ENCODE measurements at regions not wholly inside any gene's neighbourhood (a gene's known extent, or its start where the extent isn't known, plus 50 kb on each side); places are given as distances from the start of the nearest gene placed in this dataset.

DNA sequence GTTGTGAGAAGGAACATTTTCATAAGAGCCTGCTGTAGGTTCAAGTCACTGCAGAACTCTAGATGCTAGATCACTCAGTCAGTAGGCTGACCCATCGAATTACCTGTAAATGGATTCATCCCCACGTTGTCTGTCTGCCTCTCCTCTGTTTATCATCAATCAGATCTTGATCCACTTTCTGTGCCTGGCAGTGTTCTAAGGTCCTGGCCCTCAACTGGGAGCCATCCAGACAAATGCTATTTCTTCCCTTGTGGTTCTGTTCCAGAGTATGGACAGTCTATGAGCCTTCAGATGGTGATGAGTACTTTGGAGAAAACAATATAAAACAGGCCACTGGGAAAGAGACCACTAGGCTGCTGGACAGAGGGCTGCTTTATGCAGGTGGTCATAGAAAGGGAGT lies 699.4 kb upstream of the TMEM132C start:
- no peak overlapping the region for H3K4me3 ChIP-seq
- H3K9ac ChIP-seq, result no peak overlapping the region
- no peaks in the 10 kb centered on the region for H3K36me3 ChIP-seq
- TF ChIP-seq Cebpa-rat (IDR thresholded peaks at IDR 0.05), result no peak
- H3K27ac ChIP-seq, result no peak overlapping the region
- peaks cover 12% of the 10 kb centered on the region; the same call in 1 of the 2 replicates for H3K9me3 ChIP-seq
- no peaks in the 10 kb centered on the region for H4K20me1 ChIP-seq
- H3K27me3 ChIP-seq, result no peaks in the 10 kb centered on the region
- no peaks in the 10 kb centered on the region for H3K4me1 ChIP-seq
- no peak overlapping the region for H3K4me2 ChIP-seq

DNA sequence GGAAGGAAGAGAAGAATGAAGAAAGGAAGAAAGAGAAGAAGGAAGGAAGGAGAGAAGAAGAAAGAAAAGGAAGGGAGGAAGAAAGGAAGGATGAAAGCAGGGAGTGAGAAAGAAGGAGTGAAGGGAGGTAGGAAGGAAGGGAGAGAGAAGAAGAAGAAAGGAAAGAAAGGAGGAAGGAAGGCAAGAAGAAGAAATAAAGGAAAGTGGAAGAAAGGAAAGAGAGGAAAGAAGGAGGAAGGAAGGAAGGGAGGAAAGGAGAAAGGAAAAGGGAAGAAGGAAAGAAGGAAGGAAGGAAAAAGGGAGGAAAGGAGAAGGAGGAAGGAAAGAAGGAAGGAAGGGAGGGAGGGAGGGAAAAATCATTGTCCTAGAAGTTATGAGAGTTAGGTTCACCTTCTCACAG lies 696.6 kb upstream of the TMEM132C start:
- Histone ChIP-seq H3K27ac (no peak overlapping the region), H3K4me1 (no peaks in the 10 kb centered on the region), H3K4me2 (no peak overlapping the region), H3K27me3 (no peaks in the 10 kb centered on the region), H3K9ac (no peak overlapping the region), H3K36me3 (no peaks in the 10 kb centered on the region), H3K4me3 (no peak overlapping the region), H4K20me1 (no peaks in the 10 kb centered on the region), H3K9me3 (0 out of 2 replicates have a peak, but pooled peaks cover 3% of the 10 kb centered on the region)
- TF ChIP-seq Cebpa-rat (IDR thresholded peaks at IDR 0.05), result no peak

GRCh38 chr12:127570793-127571360 lies 696.1 kb upstream of the TMEM132C start:
- H3K4me1 ChIP-seq, result no peaks in the 10 kb centered on the region
- no peak overlapping the region for H3K27ac ChIP-seq
- no peaks in the 10 kb centered on the region for H3K36me3 ChIP-seq
- no peak for TF ChIP-seq Cebpa-rat (IDR thresholded peaks at IDR 0.05)
- no peaks in the 10 kb centered on the region for H4K20me1 ChIP-seq
- H3K9ac ChIP-seq, result no peak overlapping the region
- no peaks in the 10 kb centered on the region for H3K27me3 ChIP-seq
- no peaks in the 10 kb centered on the region for H3K9me3 ChIP-seq
- H3K4me2 ChIP-seq, result no peak overlapping the region
- H3K4me3 ChIP-seq, result no peak overlapping the region

- H3K27ac ChIP-seq, result no peak overlapping the region
- H3K4me1 ChIP-seq, result no peaks in the 10 kb centered on the region
- no peak overlapping the region for H3K4me2 ChIP-seq
- H3K9ac ChIP-seq, result no peak overlapping the region
- H3K9me3 ChIP-seq, result no peaks in the 10 kb centered on the region
- TF ChIP-seq Cebpa-rat (IDR thresholded peaks at IDR 0.05), result no peak
- no peaks in the 10 kb centered on the region for H3K36me3 ChIP-seq
- no peaks in the 10 kb centered on the region for H4K20me1 ChIP-seq
- H3K4me3 ChIP-seq, result no peak overlapping the region
- no peaks in the 10 kb centered on the region for H3K27me3 ChIP-seq
Measured at GRCh38 chr12:127571578-127571977, 695.4 kb upstream of the TMEM132C start.

- no peak overlapping the region for H3K4me3 ChIP-seq
- H3K9me3 ChIP-seq, result no peaks in the 10 kb centered on the region
- no peaks in the 10 kb centered on the region for H3K36me3 ChIP-seq
- H3K27ac ChIP-seq, result no peak overlapping the region
- TF ChIP-seq Cebpa-rat (IDR thresholded peaks at IDR 0.05), result no peak
- H3K4me1 ChIP-seq, result no peaks in the 10 kb centered on the region
- H3K27me3 ChIP-seq, result no peaks in the 10 kb centered on the region
- H3K4me2 ChIP-seq, result no peak overlapping the region
- no peaks in the 10 kb centered on the region for H4K20me1 ChIP-seq
- H3K9ac ChIP-seq, result no peak overlapping the region
Measured at GRCh38 chr12:127579446-127579845, 687.5 kb upstream of the TMEM132C start.

DNA sequence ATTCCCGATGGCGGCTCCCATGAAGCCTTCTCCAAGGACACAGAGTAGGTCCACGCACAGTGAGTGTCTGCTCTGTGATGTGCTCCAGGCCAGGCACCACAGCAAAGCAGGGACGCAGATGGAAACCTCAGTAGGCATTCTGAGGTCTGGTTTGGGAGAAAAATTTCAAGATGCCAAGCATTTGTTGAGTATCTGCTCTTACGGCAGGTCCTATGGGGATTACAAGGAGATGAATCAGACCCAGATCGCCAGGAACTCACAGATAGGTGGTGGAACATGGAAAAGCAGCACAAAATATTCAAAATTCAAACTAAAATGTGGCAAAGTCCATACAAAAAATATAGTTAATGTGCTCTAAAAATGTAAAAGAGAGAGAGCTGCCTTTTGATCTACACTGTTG lies 684.9 kb upstream of the TMEM132C start:
- Histone ChIP-seq H3K36me3 (no peaks in the 10 kb centered on the region), H3K4me3 (no peak overlapping the region), H3K9me3 (no peaks in the 10 kb centered on the region; the same call in 1 of the 2 replicates), H3K4me1 (no peaks in the 10 kb centered on the region), H3K4me2 (no peak overlapping the region), H4K20me1 (no peaks in the 10 kb centered on the region), H3K9ac (no peak overlapping the region), H3K27me3 (no peaks in the 10 kb centered on the region), H3K27ac (no peak overlapping the region)
- TF ChIP-seq Cebpa-rat (IDR thresholded peaks at IDR 0.05), result no peak

DNA sequence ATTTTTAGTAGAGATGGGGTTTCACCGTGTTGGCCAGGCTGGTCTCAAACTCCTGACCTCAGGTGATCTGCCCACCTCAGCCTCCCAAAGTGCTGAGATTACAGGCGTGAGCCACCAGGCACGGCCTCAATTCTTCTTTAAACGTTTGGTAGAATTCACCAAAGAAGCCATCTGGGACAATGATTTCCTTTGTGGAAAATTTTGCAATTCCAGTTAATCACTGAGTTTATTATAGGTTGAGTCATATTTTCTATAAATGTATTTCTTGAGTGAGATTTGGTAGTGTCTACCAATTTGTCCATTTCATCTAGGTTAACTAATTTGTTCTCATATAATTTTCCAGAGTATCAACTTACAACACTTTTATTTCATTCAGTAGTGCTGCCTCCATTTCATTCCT lies 683.9 kb upstream of the TMEM132C start:
- no peak for TF ChIP-seq Cebpa-rat (IDR thresholded peaks at IDR 0.05)
- no peaks in the 10 kb centered on the region for H3K36me3 ChIP-seq
- no peaks in the 10 kb centered on the region for H3K4me1 ChIP-seq
- no peaks in the 10 kb centered on the region for H4K20me1 ChIP-seq
- H3K27me3 ChIP-seq, result no peaks in the 10 kb centered on the region
- H3K9ac ChIP-seq, result no peak overlapping the region
- no peak overlapping the region for H3K27ac ChIP-seq
- no peak overlapping the region for H3K4me3 ChIP-seq
- H3K4me2 ChIP-seq, result no peak overlapping the region
- H3K9me3 ChIP-seq, result no peaks in the 10 kb centered on the region; the same call in 1 of the 2 replicates

DNA sequence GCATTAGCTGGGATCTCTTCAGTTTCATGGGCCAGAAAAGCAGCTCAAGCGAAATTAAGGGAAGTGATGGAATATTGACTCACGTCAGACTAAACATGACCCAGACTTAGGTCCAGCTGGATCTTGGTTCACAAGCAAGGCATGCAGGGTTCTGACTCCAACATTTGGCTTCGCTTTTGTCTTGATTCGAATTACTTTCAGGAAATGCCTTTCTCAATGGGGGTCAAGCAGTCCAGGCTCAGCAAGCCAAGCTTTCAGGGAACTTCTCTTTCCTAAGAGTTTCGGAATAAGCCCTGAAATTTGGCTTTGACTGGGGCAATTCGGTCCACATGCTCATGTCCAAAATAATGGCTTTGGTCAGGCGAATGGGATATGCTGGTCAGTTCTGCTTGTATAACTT lies 678.7 kb upstream of the TMEM132C start:
- Histone ChIP-seq H3K4me2 (no peak overlapping the region), H3K27me3 (no peaks in the 10 kb centered on the region), H3K9ac (no peak overlapping the region), H3K4me3 (no peak overlapping the region), H3K36me3 (no peaks in the 10 kb centered on the region), H3K27ac (no peak overlapping the region), H3K4me1 (no peaks in the 10 kb centered on the region), H3K9me3 (no peaks in the 10 kb centered on the region; the same call in 1 of the 2 replicates), H4K20me1 (no peaks in the 10 kb centered on the region)
- no peak for TF ChIP-seq Cebpa-rat (IDR thresholded peaks at IDR 0.05)

- H3K4me3 ChIP-seq, result no peak overlapping the region
- no peaks in the 10 kb centered on the region for H4K20me1 ChIP-seq
- no peaks in the 10 kb centered on the region for H3K4me1 ChIP-seq
- TF ChIP-seq Cebpa-rat (IDR thresholded peaks at IDR 0.05), result no peak
- no peaks in the 10 kb centered on the region; the same call in 1 of the 2 replicates for H3K9me3 ChIP-seq
- no peak overlapping the region for H3K4me2 ChIP-seq
- H3K27me3 ChIP-seq, result no peaks in the 10 kb centered on the region
- no peak overlapping the region for H3K9ac ChIP-seq
- H3K36me3 ChIP-seq, result no peaks in the 10 kb centered on the region
- H3K27ac ChIP-seq, result no peak overlapping the region
Measured at GRCh38 chr12:127589541-127589940, 677.4 kb upstream of the TMEM132C start.

- no peak overlapping the region for H3K4me2 ChIP-seq
- H3K4me1 ChIP-seq, result no peaks in the 10 kb centered on the region
- no peaks in the 10 kb centered on the region for H3K27me3 ChIP-seq
- H4K20me1 ChIP-seq, result no peaks in the 10 kb centered on the region
- H3K4me3 ChIP-seq, result no peak overlapping the region
- no peak overlapping the region for H3K9ac ChIP-seq
- no peak for TF ChIP-seq Cebpa-rat (IDR thresholded peaks at IDR 0.05)
- no peaks in the 10 kb centered on the region; the same call in 1 of the 2 replicates for H3K9me3 ChIP-seq
- no peak overlapping the region for H3K27ac ChIP-seq
- no peaks in the 10 kb centered on the region for H3K36me3 ChIP-seq
Measured at GRCh38 chr12:127590868-127591267, 676.1 kb upstream of the TMEM132C start.

DNA sequence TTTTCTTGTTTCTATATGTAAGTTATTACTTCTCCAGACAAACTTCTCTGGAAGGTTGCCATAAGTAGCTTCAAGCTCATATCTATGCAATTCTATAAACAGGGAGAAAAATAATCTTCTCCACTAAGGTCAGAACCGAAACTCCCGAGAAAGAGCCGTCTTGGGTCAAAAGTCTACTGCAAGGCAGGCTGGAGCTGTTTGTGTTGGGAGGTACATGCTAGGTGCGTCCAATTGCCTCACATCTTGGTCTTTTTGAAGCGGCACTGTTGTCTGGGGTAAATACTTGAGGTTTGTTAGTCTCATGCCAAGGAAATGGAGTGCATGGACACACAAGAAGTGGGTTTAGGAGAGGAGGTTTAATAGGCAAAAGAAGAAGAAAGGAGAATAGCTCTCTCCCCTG lies 674.7 kb upstream of the TMEM132C start:
- no peaks in the 10 kb centered on the region for H3K4me1 ChIP-seq
- no peaks in the 10 kb centered on the region for H3K36me3 ChIP-seq
- no peaks in the 10 kb centered on the region for H3K9me3 ChIP-seq
- no peak overlapping the region for H3K4me3 ChIP-seq
- H3K27me3 ChIP-seq, result no peaks in the 10 kb centered on the region
- no peak overlapping the region for H3K9ac ChIP-seq
- H3K27ac ChIP-seq, result no peak overlapping the region
- H3K4me2 ChIP-seq, result no peak overlapping the region
- TF ChIP-seq Cebpa-rat (IDR thresholded peaks at IDR 0.05), result no peak
- no peaks in the 10 kb centered on the region for H4K20me1 ChIP-seq
